HFFc6 (cell line): ENCODE measurements at regions not wholly inside any gene's neighbourhood (a gene's known extent, or its start where the extent isn't known, plus 50 kb on each side); places are given as distances from the start of the nearest gene placed in this dataset.

Source experiments
- DNase-seq: peaks from one replicate; pipeline ENCODE4 v3.0.0-alpha.2; 2018
- H3K27ac Mint-ChIP-seq: 2 replicates; pipeline ENCODE4 v1.8.0; 2020; ENCODE audit warnings: mild to moderate bottlenecking, mixed read lengths
- H3K27me3 Mint-ChIP-seq: 2 replicates; pipeline ENCODE4 v1.8.0; 2021; ENCODE audit warnings: mild to moderate bottlenecking, moderate library complexity, mixed read lengths; ENCODE audit not compliant: insufficient read depth
- H3K36me3 Mint-ChIP-seq: 2 replicates; pipeline ENCODE4 v1.8.0; 2021; ENCODE audit warnings: low read depth, mixed read lengths
- H3K4me1 Mint-ChIP-seq: 2 replicates; pipeline ENCODE4 v1.8.0; 2020; ENCODE audit warnings: low read depth, mixed read lengths
- H3K4me3 Mint-ChIP-seq: 2 replicates; pipeline ENCODE4 v1.8.0; 2020; ENCODE audit warnings: mild to moderate bottlenecking, moderate library complexity, mixed read lengths
- H3K9me3 Mint-ChIP-seq: 2 replicates; pipeline ENCODE4 v1.8.0; 2020; ENCODE audit warnings: mild to moderate bottlenecking, mixed read lengths
- TF ChIP-seq, protein P1 (sequence below): fragments of 200-600 bp; sonication (generic); IDR thresholded peaks from 2 replicates; pipeline ENCODE4 v1.5.0; 2021; ENCODE audit warnings: antibody characterized with exemption, mild to moderate bottlenecking

DNA sequence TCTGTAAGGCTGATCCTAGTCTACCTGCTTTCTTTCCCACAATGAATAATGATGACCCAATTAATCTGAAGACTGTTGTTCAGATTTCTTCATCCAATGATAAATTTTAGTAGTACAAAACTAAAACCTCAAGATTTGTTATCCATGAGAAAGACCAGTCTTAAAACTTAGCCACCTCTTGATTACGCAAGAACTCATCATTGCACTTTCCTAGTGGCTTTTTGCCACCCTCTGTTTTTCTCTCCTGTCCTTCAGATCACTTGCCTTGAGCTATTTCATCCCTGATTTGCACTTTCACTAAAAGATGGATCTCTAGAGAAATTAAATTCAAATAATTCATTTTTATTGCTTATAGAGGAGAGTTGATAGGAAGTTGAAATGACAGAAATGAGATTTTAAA is 142.7 kb upstream of the RBMS3 start:
- Mint-ChIP-seq H3K36me3 (no peaks in the 10 kb centered on the region), H3K27ac (no peak overlapping the region), H3K9me3 (no peaks in the 10 kb centered on the region), H3K4me1 (no peaks in the 10 kb centered on the region), H3K27me3 (no peaks in the 10 kb centered on the region), H3K4me3 (no peak overlapping the region)
- TF ChIP-seq, protein P1, sequence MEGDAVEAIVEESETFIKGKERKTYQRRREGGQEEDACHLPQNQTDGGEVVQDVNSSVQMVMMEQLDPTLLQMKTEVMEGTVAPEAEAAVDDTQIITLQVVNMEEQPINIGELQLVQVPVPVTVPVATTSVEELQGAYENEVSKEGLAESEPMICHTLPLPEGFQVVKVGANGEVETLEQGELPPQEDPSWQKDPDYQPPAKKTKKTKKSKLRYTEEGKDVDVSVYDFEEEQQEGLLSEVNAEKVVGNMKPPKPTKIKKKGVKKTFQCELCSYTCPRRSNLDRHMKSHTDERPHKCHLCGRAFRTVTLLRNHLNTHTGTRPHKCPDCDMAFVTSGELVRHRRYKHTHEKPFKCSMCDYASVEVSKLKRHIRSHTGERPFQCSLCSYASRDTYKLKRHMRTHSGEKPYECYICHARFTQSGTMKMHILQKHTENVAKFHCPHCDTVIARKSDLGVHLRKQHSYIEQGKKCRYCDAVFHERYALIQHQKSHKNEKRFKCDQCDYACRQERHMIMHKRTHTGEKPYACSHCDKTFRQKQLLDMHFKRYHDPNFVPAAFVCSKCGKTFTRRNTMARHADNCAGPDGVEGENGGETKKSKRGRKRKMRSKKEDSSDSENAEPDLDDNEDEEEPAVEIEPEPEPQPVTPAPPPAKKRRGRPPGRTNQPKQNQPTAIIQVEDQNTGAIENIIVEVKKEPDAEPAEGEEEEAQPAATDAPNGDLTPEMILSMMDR, result no peak
- DNase-seq, result no peak

DNA sequence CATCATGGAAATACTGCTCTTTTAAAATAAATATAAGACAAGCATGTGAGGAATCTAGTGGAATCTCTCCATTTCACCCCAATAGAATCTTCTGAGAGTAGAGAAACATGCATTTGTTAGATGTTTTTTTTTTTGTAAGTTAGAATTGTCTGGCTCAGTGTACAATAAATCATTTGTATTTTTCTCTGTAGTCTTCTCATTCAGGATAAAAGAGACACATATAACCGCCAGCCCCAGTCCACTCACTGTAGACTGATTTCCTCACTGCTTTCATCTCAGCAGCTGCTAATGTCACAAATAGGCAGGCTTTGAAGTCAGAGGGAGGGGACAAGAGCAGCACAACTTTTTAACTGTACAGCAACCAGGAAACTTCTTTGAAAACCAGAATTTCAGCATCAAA is 140.2 kb upstream of the RBMS3 start:
- no peaks in the 10 kb centered on the region for H3K36me3 Mint-ChIP-seq
- DNase-seq, result no peak
- H3K4me1 Mint-ChIP-seq, result peaks cover 8% of the 10 kb centered on the region
- H3K4me3 Mint-ChIP-seq, result no peak overlapping the region
- H3K27ac Mint-ChIP-seq, result no peak overlapping the region
- TF ChIP-seq, protein P1, result no peak
- H3K27me3 Mint-ChIP-seq, result no peaks in the 10 kb centered on the region
- H3K9me3 Mint-ChIP-seq, result no peaks in the 10 kb centered on the region

DNA sequence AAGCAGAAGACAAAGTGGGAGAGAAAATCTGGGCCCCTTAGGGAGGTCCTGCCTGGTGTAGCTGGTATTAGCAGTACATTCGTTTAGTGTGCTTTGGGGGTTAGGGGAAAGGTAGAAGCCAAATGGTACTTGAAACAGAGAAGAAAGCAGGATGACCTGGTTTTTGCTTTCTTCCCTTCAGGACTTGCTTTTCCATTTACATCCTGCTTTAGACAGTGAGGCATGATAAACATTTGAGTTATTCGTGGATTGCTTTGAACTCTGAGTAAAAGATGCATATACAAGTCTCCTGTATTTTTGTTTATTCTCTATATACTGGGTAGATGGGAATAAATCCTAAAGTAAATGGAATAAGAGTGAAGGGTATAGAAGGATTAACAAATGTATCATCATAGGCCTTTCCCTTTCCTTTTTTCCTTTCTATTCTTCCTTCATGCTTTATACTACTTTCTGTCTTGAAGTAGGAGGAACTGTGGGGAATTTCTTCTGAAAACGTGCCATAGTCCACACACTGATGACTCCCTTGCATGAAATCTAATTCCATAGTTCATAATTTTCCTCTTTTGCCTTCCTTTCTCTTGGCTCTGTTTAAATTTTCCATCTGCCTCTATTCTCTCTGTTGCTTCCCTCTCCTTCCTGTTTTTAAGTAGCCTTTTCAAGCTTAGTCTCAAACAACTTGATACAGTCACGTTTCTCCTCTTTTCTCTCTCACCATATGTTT is 139.5 kb upstream of the RBMS3 start:
- no peak for DNase-seq
- H3K9me3 Mint-ChIP-seq, result no peaks in the 10 kb centered on the region
- H3K4me3 Mint-ChIP-seq, result no peak overlapping the region
- TF ChIP-seq, protein P1, result no peak
- H3K4me1 Mint-ChIP-seq, result peaks cover 8% of the 10 kb centered on the region
- H3K36me3 Mint-ChIP-seq, result no peaks in the 10 kb centered on the region
- H3K27me3 Mint-ChIP-seq, result no peaks in the 10 kb centered on the region
- no peak overlapping the region for H3K27ac Mint-ChIP-seq

DNA sequence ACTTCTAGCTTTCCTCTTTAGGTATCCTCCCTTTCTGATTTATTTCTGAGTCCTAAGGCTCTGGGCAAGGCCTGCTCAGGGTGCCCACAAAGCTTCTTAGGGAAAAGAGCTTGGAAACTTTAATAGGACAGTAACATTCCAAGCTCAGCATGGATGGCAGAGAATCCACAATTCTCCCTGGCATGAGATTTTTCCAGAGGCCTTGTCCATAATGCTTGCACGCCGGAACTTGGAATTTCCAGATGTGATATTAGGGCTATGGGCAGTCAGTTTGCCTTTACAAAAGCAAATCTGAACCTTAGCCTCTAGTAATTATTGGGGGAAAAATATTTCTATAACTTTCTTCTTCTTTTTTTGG is 139.0 kb upstream of the RBMS3 start:
- Mint-ChIP-seq H3K9me3 (no peaks in the 10 kb centered on the region), H3K27ac (no peak overlapping the region), H3K4me1 (peaks cover 8% of the 10 kb centered on the region), H3K36me3 (no peaks in the 10 kb centered on the region), H3K4me3 (no peak overlapping the region), H3K27me3 (no peaks in the 10 kb centered on the region)
- TF ChIP-seq, protein P1, result no peak
- no peak for DNase-seq

DNA sequence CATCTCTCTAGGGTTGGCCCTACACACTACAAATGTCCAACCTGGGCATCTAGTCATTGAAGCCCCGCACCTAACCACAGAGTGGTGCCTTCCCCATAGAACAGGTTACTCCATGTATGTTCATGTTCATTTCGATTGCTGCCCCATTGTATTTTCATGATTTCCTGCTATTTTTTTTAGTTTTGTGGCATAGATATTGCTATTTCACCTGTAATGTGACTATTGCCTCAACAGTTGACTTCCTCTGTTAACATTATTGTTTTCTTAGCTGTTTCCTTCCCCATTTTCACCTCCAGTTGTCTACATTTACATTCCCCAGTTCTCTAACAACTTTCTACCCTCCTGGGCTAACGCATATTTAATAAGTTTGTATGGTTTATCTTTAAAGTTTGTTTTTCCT is 137.7 kb upstream of the RBMS3 start:
- no peak overlapping the region for H3K27ac Mint-ChIP-seq
- no peak overlapping the region for H3K4me3 Mint-ChIP-seq
- no peaks in the 10 kb centered on the region for H3K36me3 Mint-ChIP-seq
- DNase-seq, result no peak
- H3K4me1 Mint-ChIP-seq, result peaks cover 8% of the 10 kb centered on the region
- H3K9me3 Mint-ChIP-seq, result no peaks in the 10 kb centered on the region
- H3K27me3 Mint-ChIP-seq, result no peaks in the 10 kb centered on the region
- TF ChIP-seq, protein P1, result no peak

DNA sequence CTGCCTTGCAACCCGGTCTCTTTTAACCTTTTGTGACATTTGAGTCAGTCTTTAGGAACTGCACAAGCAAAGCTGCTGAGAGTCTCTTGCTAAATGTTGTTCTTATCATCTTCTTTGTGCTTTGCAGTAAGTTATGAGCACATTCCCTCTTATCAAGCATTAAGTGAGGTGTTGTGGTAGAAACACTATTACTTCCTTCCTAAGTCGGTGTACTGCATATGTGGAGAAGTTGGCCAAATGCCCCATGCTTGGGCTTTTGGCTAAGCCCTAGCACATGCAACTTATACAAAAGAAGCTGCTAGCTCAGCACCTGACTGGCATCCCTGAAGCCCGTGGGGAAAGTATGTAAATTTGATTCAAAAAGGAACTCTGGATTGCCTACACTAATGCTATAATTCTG is 136.5 kb upstream of the RBMS3 start:
- no peaks in the 10 kb centered on the region for H3K36me3 Mint-ChIP-seq

More for the DNA sequence above, 136.5 kb upstream of the RBMS3 start:
- no peak for DNase-seq
- Mint-ChIP-seq H3K27me3 (no peaks in the 10 kb centered on the region), H3K4me1 (peaks cover 8% of the 10 kb centered on the region), H3K9me3 (no peaks in the 10 kb centered on the region), H3K27ac (no peak overlapping the region), H3K4me3 (no peak overlapping the region)
- TF ChIP-seq, protein P1, result no peak
